Panc1 (cell line): ENCODE measurements at regions not wholly inside any gene's neighbourhood (a gene's known extent, or its start where the extent isn't known, plus 50 kb on each side); places are given as distances from the start of the nearest gene placed in this dataset.

Experiments used
- ATAC-seq: fragments of 200-7000 bp; cut with Tn5 transposase; 2 replicates; pipeline ENCODE4 v1.9.1; 2020; ENCODE audit warnings: mild to moderate bottlenecking, moderate library complexity
- BruUV-seq: library from RNA; stranded (reverse); fragments of 400-500 nt; replicated peaks from 2 replicates; lab custom pipeline; 2021; lab: Mats Ljungman, UMichigan
- CTCF ChIA-PET: fragments of 300-600 bp; sonication (Branson Sonifier 250); formaldehyde crosslinking; loops from one replicate; lab custom pipeline; 2022; ENCODE audit warnings: antibody characterized with exemption; lab: Charles Lee
- POLR2A ChIA-PET: fragments of 300-600 bp; sonication (Branson Sonifier 250); formaldehyde crosslinking; loops from one replicate; lab custom pipeline; 2022; ENCODE audit warnings: antibody characterized with exemption; lab: Charles Lee
- DNase-seq: peaks from one replicate; pipeline ENCODE4 v3.0.0-alpha.2; 2010; ENCODE audit warnings: low read depth, low spot score
- H3K27ac ChIP-seq: 2 replicates; pipeline ENCODE4 v1.5.1; 2011; ENCODE audit warnings: mild to moderate bottlenecking, low read length, inconsistent platforms
- H3K27me3 ChIP-seq: fragments of 200-500 bp; sonication (Bioruptor generic); 2 replicates; pipeline ENCODE4 v1.6.0; 2014; ENCODE audit warnings: low read length, inconsistent platforms; ENCODE audit not compliant: control insufficient read depth, insufficient read depth
- H3K36me3 ChIP-seq: fragments of 200-500 bp; sonication (Bioruptor generic); 2 replicates; pipeline ENCODE4 v1.5.1; 2014; ENCODE audit warnings: inconsistent platforms, mild to moderate bottlenecking, low read length, moderate library complexity; ENCODE audit not compliant: control insufficient read depth, insufficient read depth
- H3K4me1 ChIP-seq: 2 replicates; pipeline ENCODE4 v1.5.1; 2011; ENCODE audit warnings: inconsistent platforms, mild to moderate bottlenecking, low read length, moderate library complexity; ENCODE audit not compliant: control insufficient read depth, insufficient read depth
- H3K4me3 ChIP-seq, 2 experiments: 2 replicates each; pipeline ENCODE4 v1.5.1; 2011 to 2012; ENCODE audit warnings: low read depth in 2 of 2, low read length in 2 of 2, mild to moderate bottlenecking in 2 of 2, inconsistent platforms in 1 of 2, moderate library complexity in 1 of 2
- H3K9me3 ChIP-seq: fragments of 200-500 bp; sonication (Bioruptor generic); 2 replicates; pipeline ENCODE4 v1.5.1; 2014; ENCODE audit warnings: low read depth, mild to moderate bottlenecking, inconsistent platforms, low read length, moderate library complexity; ENCODE audit not compliant: control insufficient read depth, insufficient read depth
- CTCF ChIP-seq: fragments of 450-650 bp; IDR thresholded peaks from 2 replicates; pipeline ENCODE4 v1.5.1; 2017; ENCODE audit warnings: mild to moderate bottlenecking
- POLR2AphosphoS5 ChIP-seq: IDR thresholded peaks from 2 replicates; pipeline ENCODE4 v1.6.1; 2012; ENCODE audit warnings: mild to moderate bottlenecking, low read depth, low read length, moderate library complexity
- REST ChIP-seq, 2 experiments: IDR thresholded peaks; 2 replicates each; pipeline ENCODE4 v1.6.1; 2011 to 2012; ENCODE audit warnings: low read depth in 2 of 2, control low read depth in 1 of 2, low read length in 1 of 2, mild to moderate bottlenecking in 1 of 2, moderate library complexity in 1 of 2; ENCODE audit not compliant: insufficient read depth in 1 of 2
- SIN3A ChIP-seq: IDR thresholded peaks from 2 replicates; pipeline ENCODE4 v1.6.1; 2012; ENCODE audit warnings: low read depth, mild to moderate bottlenecking, low read length, moderate library complexity, borderline replicate concordance; ENCODE audit not compliant: insufficient read depth
- TCF7L2 ChIP-seq: IDR thresholded peaks from 2 replicates; pipeline ENCODE4 v1.6.1; 2011; ENCODE audit warnings: mild to moderate bottlenecking, low read depth, low read length, inconsistent platforms
- in situ Hi-C: cut with HindIII; loops from 2 replicates; pipeline ENCODE4 v1.10.0; 2016; ENCODE audit warnings: low sequenced_read_pairs, low pct_unique_long_range_greater_than_20kb
- intact Hi-C: fragments of 100-400 bp; cut with micrococcal nuclease; formaldehyde crosslinking; loops from one replicate; pipeline ENCODE4 v1.10.0; 2022; ENCODE audit not compliant: unreplicated experiment

- no peaks in the 10 kb centered on the region for H3K4me1 ChIP-seq
- H3K36me3 ChIP-seq, result no peaks in the 10 kb centered on the region
- no peaks in the 10 kb centered on the region for H3K9me3 ChIP-seq
- H3K4me3 ChIP-seq, result no peak overlapping the region
- in situ Hi-C loops (no loop called here), intact Hi-C loops (no loop called here)
- no peaks in the 10 kb centered on the region for H3K27me3 ChIP-seq
- no peak for DNase-seq
- no peak overlapping the region for H3K27ac ChIP-seq
- ChIA-PET POLR2A (no interaction called here), CTCF (no interaction called here)
- ATAC-seq, result no peak
- BruUV-seq, result no TSS peak
- TF ChIP-seq CTCF, result no peak
- TF ChIP-seq SIN3A, result no peak
- no peak for TF ChIP-seq TCF7L2
- TF ChIP-seq POLR2AphosphoS5, result no peak
Measured at GRCh38 chr7:68544851-68545250, 1053.4 kb upstream of the AUTS2 start.

GRCh38 chr7:68547181-68547580, 1051.1 kb upstream of the AUTS2 start:
- H3K27ac ChIP-seq, result no peak overlapping the region
- DNase-seq, result no peak
- BruUV-seq, result no TSS peak
- no peak overlapping the region for H3K4me3 ChIP-seq
- H3K9me3 ChIP-seq, result no peaks in the 10 kb centered on the region
- in situ Hi-C loops (no loop called here), intact Hi-C loops (no loop called here)
- H3K36me3 ChIP-seq, result no peaks in the 10 kb centered on the region
- TF ChIP-seq TCF7L2 (no peak), POLR2AphosphoS5 (no peak), CTCF (no peak), SIN3A (no peak), REST (IDR thresholded peaks at IDR 0.05; ENCODE audit: insufficient read depth in 1 of 2, low read depth in 2 of 2, low read length in 1 of 2) (no peak)
- ChIA-PET CTCF (no interaction called here), POLR2A (no interaction called here)
- no peaks in the 10 kb centered on the region for H3K4me1 ChIP-seq
- H3K27me3 ChIP-seq, result no peaks in the 10 kb centered on the region
- no peak for ATAC-seq
